HAP-1 (cell line): ENCODE measurements at regions not wholly inside any gene's neighbourhood (a gene's known extent, or its start where the extent isn't known, plus 50 kb on each side); places are given as distances from the start of the nearest gene placed in this dataset.

Experiments
- DNase-seq, 2 experiments: peaks; one replicate each; pipeline ENCODE4 v3.0.0-alpha.2; 2016 to 2020; ENCODE audit warnings: low spot score in 2 of 2
- H3K27me3 ChIP-seq: fragments of 250-450 bp; sonication (Bioruptor Pico); 2 replicates; pipeline ENCODE4 v1.5.1; 2020; ENCODE audit warnings: low read depth, mild to moderate bottlenecking, moderate library complexity
- H3K36me3 ChIP-seq: fragments of 250-450 bp; sonication (Bioruptor Pico); replicated peaks from 2 replicates; pipeline ENCODE4 v1.5.1; 2020; ENCODE audit warnings: mild to moderate bottlenecking
- H3K4me1 ChIP-seq: fragments of 250-450 bp; sonication (Bioruptor Pico); 2 replicates; pipeline ENCODE4 v1.5.1; 2020; ENCODE audit warnings: mild to moderate bottlenecking
- H3K4me3 ChIP-seq: fragments of 250-450 bp; sonication (Bioruptor Pico); 2 replicates; pipeline ENCODE4 v1.5.1; 2020; ENCODE audit warnings: mild to moderate bottlenecking, moderate library complexity
- H3K9me3 ChIP-seq: fragments of 250-450 bp; sonication (Bioruptor Pico); 2 replicates; pipeline ENCODE4 v1.5.1; 2020; ENCODE audit warnings: mild to moderate bottlenecking, moderate library complexity
- in situ Hi-C: fragments of 300-500 bp; cut with MboI; formaldehyde crosslinking; loops from 3 replicates; pipeline ENCODE4 v1.14.3; 2020; ENCODE audit warnings: low sequenced_read_pairs, inconsistent platforms, mixed read lengths

DNA sequence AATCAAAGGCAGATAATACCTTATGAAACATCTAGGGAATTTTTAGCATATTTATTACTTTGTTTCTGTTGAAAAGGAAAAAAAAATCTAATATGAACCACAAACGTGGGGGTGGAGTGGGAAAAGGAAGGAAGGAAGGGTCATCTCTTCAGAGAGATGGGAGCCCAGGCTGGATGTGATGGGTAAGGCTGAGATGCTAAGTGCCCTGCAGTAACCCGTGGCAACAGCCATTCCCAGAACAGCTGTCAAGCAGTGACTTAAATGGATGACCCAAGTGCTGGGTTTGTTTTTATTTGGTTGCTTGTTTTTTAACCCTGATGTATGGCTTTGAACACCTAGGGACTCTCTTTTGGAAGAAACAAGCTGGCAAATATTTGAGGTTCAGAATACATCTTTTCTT, 50.7 kb upstream of the KLF7 start:
- Histone ChIP-seq H3K27me3 (peaks cover 14% of the 10 kb centered on the region), H3K9me3 (0 out of 2 replicates have a peak, but pooled peaks cover 3% of the 10 kb centered on the region), H3K36me3 (no peaks in the 10 kb centered on the region), H3K4me3 (no peak overlapping the region), H3K4me1 (peaks cover 6% of the 10 kb centered on the region; the same call in 1 of the 2 replicates)
- in situ Hi-C loops, result no loop called here
- no peak for DNase-seq

DNA sequence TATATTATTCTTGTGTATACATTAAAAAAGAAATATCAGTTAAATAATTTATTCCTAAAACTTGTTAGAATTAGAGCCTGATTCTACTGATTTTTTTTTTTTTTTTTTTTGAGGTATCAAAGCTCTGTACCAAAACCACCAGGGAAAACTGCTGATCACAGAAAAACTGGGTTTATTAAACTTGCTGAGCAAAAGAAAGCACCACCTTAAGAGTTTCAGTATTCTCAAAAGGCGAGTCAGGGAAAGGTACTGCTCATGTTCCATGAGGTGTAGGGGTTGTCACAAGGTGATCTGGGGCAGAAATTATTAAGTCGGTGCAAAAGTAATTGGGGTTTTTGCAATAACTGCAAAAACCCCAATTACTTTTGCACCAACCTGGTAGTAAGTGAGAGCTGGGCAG, 51.7 kb upstream of the KLF7 start:
- H3K36me3 ChIP-seq, result no peaks in the 10 kb centered on the region
- DNase-seq, result no peak
- in situ Hi-C loops, result no loop called here
- H3K9me3 ChIP-seq, result no peaks in the 10 kb centered on the region
- H3K27me3 ChIP-seq, result peaks cover 14% of the 10 kb centered on the region
- H3K4me3 ChIP-seq, result no peak overlapping the region
- H3K4me1 ChIP-seq, result peaks cover 6% of the 10 kb centered on the region; the same call in 1 of the 2 replicates

DNA sequence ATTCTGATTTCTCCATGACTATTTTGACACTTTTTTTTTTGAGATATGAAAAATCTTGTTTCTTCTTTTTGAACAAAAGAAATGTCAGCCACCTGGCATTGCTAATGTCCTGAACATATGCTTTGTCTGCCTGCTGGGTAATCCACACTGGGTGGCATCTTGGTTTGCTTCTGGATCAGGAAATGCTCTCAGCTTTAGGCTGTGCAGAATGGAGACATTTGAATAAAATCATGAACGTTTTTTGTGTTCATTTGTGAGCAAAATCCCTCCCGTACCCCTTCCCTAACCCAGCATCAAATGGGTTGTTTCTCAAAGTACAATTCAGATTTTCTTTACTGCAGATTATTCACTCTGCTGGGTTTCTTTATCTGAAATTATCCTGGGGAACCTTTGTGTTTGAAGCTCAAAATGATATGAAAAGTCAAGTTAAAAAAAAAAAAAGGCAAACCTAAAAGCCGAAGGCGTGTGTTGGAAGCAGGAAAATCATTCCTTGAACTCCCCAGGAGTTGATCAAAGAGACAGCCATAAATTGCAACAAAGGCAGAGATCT, 53.4 kb upstream of the KLF7 start:
- H3K4me3 ChIP-seq, result no peak overlapping the region

DNA sequence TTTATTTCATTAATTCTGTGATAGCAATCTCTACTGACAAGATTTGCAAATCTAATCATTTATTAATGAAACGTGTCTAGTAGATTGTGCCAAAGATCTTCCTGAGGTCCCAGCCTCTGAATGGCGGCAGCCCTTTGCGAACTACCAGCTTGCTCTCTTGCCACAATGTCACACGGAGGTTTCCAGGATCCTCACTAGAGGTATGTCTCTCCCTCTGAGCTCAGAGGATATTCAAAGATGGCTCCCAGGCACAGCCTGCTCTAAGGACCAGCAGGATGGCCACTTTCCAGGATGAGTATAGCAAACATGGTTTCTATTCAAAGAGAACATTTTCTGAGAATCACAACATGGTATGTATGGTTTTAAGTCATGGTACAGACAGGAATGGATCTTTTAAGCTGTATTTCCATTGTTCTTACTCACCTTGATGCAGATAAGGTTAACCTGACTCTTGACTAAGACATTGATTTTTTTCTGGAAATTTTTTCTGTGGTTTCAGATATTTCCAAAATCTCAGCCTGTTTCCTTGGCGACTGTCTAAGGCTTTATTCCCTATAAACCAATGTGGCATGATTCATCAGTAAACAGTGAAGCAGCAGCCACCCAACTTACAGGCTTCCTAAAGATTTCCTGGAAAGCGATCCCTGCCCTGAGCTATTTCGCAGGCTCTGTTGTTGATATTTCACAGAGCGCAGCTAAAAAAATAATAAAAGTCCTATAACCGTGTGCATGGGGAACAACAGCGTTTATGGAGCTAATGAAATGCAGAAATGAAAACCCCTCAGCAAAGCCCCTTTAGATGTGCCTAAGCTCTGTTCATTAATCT, 54.1 kb upstream of the KLF7 start:
- Histone ChIP-seq H3K4me3 (no peak overlapping the region), H3K9me3 (no peaks in the 10 kb centered on the region), H3K27me3 (peaks cover 12% of the 10 kb centered on the region), H3K36me3 (no peaks in the 10 kb centered on the region), H3K4me1 (peaks cover 2% of the 10 kb centered on the region; the same call in 1 of the 2 replicates)
- no peak for DNase-seq
- in situ Hi-C loops, result no loop called here

More for the DNA sequence above, 53.4 kb upstream of the KLF7 start:
- peaks cover 6% of the 10 kb centered on the region; the same call in 1 of the 2 replicates for H3K4me1 ChIP-seq
- H3K9me3 ChIP-seq, result no peaks in the 10 kb centered on the region
- H3K27me3 ChIP-seq, result peaks cover 12% of the 10 kb centered on the region
- no peak for DNase-seq
- no peaks in the 10 kb centered on the region for H3K36me3 ChIP-seq
- in situ Hi-C loops, result no loop called here

DNA sequence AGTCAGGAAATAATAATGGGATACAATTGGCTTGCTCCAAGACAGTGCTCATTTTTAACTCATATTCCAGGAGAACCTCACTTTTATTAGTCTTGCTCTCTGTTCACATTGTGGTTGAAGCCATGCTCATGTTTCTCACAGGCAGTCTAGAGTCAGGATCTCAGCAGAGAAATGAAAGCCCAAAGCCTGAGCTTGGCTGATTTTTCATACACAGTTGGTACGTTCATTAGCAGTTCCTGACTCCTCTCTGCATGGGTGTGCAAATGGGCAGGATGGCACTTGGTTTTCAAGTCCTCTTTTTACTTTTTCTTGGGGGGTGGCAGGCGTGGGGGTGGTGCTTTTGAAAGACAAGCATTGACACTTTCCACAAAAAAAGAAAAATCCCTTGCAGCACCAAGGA, 56.0 kb upstream of the KLF7 start:
- Histone ChIP-seq H3K4me3 (no peak overlapping the region), H3K9me3 (no peaks in the 10 kb centered on the region), H3K36me3 (no peaks in the 10 kb centered on the region), H3K27me3 (peaks cover 8% of the 10 kb centered on the region), H3K4me1 (no peaks in the 10 kb centered on the region)
- no peak for DNase-seq
- in situ Hi-C loops, result no loop called here

DNA sequence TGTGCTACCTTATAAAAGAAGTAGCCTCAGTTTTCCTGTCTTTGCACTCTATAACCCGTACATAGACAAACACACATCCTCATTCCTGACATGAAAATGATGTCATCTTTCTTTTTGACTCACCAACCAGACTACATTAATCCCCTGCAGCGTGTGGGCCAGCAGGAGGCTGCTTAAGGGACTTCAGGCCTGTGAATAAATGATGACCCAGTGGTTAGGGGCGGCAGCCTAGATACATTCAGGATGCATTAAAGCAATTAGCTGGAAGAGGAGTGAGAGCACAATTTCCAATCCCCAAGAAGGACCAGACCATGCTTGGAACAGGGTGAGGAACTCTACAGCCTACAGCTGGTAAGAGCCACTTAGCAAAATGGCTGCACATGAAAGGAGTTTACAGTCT, 57.3 kb upstream of the KLF7 start:
- DNase-seq, result no peak
- H3K4me1 ChIP-seq, result no peaks in the 10 kb centered on the region

DNA sequence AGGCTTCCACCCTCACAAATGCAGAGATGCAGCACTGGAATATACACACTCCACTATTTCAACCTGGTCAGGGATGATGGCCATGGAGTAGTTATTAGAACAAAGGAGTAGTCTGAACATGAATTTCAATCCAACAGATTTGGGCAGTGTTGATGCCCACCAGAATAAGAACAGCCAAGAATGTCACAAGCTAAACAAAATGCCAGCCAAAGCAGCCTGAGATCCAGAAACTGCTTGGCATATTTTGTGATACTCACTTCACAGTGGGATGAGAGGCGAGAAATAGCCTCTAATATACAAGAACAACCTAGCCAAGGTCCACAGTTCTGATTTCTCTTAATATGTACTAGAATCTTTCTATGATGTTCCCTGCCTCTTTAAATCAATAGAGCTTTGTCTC, 58.6 kb upstream of the KLF7 start:
- in situ Hi-C loops, result no loop called here
- DNase-seq, result no peak
- Histone ChIP-seq H3K4me1 (no peaks in the 10 kb centered on the region), H3K9me3 (no peaks in the 10 kb centered on the region), H3K4me3 (no peak overlapping the region), H3K27me3 (peaks cover 3% of the 10 kb centered on the region; the same call in 1 of the 2 replicates), H3K36me3 (no peaks in the 10 kb centered on the region)

More for the DNA sequence above, 57.3 kb upstream of the KLF7 start:
- no peaks in the 10 kb centered on the region for H3K36me3 ChIP-seq
- H3K4me3 ChIP-seq, result no peak overlapping the region
- H3K27me3 ChIP-seq, result peaks cover 7% of the 10 kb centered on the region
- no peaks in the 10 kb centered on the region for H3K9me3 ChIP-seq
- in situ Hi-C loops, result no loop called here

DNA sequence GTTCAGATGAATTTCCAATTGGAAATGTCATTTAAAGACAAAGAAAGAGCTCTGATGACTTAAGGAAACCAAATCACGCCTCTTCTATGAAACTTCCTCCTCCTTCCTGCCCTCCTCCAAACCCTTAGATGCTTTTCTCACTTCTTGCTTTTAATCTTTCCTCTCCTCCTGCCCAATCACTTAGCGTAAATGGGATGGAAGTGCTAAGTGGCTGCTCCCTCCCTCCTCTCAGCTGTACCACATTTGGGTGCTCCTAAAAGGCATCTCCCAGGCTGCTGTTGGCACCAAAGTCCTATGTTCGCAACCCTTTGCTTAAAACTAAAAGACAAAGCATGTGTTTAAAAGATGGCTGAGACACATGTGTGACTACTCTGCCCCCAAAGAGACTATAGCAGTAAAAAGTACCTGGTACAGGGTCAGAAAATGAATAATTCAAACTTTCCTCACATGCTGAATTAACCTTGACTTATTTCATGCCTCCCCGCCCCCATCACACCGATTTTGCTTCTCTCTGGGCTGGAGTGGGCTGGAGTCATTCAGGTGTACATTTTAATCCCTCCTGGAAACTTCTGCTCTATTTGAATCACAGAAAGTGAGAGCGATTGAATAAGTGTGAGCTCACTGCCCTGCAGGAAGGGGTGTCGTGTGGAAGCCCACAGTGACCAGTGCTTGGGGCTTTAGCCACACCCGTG, 59.2 kb upstream of the KLF7 start:
- H3K4me3 ChIP-seq, result no peak overlapping the region
- in situ Hi-C loops, result no loop called here
- peaks cover 3% of the 10 kb centered on the region; the same call in 1 of the 2 replicates for H3K27me3 ChIP-seq
- DNase-seq, result no peak
- no peaks in the 10 kb centered on the region for H3K36me3 ChIP-seq
- no peaks in the 10 kb centered on the region for H3K9me3 ChIP-seq
- no peaks in the 10 kb centered on the region for H3K4me1 ChIP-seq

DNA sequence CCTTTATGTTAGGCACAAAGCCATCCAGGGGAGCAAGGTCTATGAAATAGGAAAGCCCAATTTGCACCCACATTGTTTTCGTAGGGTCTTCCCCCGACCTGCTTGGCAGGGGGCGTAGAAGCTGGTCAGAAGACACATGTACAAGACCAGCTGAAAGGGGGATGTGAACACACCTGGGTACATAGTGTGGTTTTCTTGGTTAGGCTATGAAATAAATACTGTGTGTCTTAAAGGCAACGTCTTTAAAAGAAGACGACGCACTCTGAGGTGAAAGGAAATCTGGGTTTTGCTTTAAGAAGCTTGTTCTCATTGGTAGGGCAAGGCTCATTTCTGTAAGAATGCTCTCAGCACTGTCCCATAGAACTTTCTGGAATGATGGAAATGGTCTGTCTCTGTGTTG, 60.0 kb upstream of the KLF7 start:
- Histone ChIP-seq H3K27me3 (0 out of 2 replicates have a peak, but pooled peaks cover 3% of the 10 kb centered on the region), H3K4me3 (no peak overlapping the region), H3K9me3 (no peaks in the 10 kb centered on the region), H3K4me1 (no peaks in the 10 kb centered on the region), H3K36me3 (no peaks in the 10 kb centered on the region)
- no peak for DNase-seq
- in situ Hi-C loops, result no loop called here

DNA sequence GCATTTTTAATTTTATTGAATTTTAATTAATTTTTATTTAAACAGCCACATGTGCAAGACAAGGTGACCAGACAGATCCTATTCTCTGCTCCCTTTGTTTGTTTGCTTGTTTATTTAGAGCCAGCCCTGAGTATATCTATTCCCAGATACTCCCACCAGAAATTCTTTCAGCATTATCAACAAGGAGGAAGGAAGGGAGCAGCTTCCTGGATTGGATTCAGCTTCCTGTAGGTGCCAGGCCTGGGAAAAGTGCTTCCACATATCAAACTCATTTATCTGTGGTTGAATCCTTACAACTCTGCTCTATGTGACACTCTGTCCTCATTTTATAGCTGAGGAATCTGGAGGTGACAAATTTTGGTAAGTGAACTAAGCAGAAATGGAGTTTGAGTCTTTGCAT, 60.5 kb upstream of the KLF7 start:
- in situ Hi-C loops, result no loop called here
- no peak for DNase-seq
- Histone ChIP-seq H3K4me3 (no peak overlapping the region), H3K9me3 (no peaks in the 10 kb centered on the region), H3K36me3 (no peaks in the 10 kb centered on the region), H3K4me1 (no peaks in the 10 kb centered on the region), H3K27me3 (no peaks in the 10 kb centered on the region)

DNA sequence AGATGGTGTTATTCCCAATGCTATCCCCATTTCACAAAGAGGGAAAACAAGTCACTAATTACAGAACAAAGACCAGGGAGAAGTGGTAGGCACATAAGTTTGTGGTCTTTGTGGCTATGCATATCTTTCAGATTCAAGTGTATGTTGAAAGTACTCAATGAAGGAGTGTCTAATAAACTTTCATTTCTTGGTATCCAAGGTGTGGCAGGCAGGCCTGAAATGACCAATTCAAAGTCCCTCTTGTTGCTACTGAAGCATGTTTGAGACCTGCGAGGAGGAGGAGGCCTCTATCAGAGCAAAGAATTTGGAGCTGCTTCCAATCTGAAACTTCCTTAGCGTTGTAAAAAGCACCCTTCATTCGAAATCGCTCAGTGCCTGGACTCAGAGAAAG, 60.9 kb upstream of the KLF7 start:
- in situ Hi-C loops, result no loop called here
- Histone ChIP-seq H3K4me3 (no peak overlapping the region), H3K27me3 (no peaks in the 10 kb centered on the region), H3K9me3 (no peaks in the 10 kb centered on the region), H3K36me3 (no peaks in the 10 kb centered on the region), H3K4me1 (no peaks in the 10 kb centered on the region)
- DNase-seq, result no peak

DNA sequence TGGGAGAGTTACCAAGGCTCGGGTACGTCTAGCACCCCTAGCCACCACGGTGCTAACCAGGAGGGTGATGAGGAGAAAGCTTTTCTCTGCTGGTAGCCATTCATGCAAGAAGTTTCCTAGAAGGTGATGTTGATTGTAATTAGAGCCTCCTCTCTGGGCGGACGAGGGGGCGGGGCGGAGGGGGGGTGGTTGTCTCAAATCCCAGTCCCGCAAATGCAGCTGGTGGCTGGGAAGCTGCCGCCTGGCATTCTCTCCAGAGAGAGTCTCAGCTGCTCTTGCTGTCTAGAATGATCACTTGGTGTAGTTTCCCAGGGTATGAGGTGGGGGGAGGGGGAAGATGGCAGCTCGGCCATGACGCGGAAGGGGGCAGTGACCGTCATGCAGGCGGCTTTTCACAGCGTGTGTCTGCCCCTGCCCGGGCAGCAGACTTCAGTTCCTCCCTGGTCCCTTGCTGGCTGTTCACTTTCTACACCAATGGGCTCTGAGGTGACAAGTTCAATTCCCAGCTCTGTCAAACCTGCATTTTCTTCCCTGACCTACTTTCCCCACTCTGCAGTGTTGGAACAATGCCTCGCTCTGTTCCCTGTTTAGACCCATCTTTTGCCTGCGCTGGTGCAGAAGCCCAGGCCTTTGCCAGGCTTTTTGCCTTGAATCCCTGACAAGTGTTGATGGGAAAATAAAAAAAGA, 61.5 kb upstream of the KLF7 start:
- Histone ChIP-seq H3K4me3 (no peak overlapping the region), H3K36me3 (no peaks in the 10 kb centered on the region), H3K27me3 (no peaks in the 10 kb centered on the region), H3K9me3 (no peaks in the 10 kb centered on the region), H3K4me1 (no peaks in the 10 kb centered on the region)
- in situ Hi-C loops, result no loop called here
- DNase-seq, result no peak

DNA sequence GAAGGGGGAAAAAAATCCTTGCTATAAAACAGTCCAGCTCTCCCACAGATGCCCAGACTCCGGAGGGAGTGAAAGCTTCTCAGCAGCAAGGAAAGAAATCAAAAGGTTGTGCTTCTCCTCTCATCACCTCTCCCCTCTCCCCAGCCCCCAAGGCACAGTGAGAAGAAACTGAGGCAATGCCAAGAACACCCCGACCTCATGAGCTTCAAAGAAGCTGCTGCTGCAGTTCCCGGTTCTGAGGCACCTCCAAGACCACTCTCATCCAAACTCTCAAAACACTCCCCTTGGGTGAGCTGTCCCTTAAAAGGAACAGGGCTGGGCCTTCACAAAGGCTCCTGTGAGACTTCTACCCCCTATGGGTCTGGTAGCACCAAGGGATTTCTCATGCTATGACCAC, 62.0 kb upstream of the KLF7 start:
- Histone ChIP-seq H3K4me1 (no peaks in the 10 kb centered on the region), H3K4me3 (no peak overlapping the region), H3K27me3 (no peaks in the 10 kb centered on the region), H3K9me3 (no peaks in the 10 kb centered on the region), H3K36me3 (no peaks in the 10 kb centered on the region)
- in situ Hi-C loops, result no loop called here
- no peak for DNase-seq

DNA sequence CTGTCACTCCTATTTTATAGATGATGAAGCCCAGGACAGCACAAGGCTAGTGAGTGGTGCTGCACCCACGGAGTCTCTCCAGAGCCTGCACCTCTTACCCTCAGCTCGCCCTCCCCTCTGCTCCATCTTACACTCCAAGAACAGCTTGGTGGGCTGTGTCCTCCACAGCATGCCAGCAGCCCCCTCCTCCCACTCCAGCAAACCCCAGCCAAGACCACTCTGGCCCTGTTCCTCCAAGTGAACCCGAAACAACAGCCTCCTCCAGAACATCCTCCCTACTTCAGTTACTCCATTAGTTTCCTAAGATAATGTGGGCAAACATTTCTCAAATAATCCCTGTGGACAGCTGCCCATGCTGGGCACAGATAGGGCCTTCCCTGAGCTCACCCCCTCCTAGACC, 62.7 kb upstream of the KLF7 start:
- in situ Hi-C loops, result no loop called here
- Histone ChIP-seq H3K27me3 (no peaks in the 10 kb centered on the region), H3K36me3 (no peaks in the 10 kb centered on the region), H3K4me1 (no peaks in the 10 kb centered on the region), H3K4me3 (no peak overlapping the region), H3K9me3 (no peaks in the 10 kb centered on the region)
- DNase-seq, result no peak
